ENCODE measurements at regions not wholly inside any gene's neighbourhood (a gene's known extent, or its start where the extent isn't known, plus 50 kb on each side); places are given as distances from the start of the nearest gene placed in this dataset.

DNA sequence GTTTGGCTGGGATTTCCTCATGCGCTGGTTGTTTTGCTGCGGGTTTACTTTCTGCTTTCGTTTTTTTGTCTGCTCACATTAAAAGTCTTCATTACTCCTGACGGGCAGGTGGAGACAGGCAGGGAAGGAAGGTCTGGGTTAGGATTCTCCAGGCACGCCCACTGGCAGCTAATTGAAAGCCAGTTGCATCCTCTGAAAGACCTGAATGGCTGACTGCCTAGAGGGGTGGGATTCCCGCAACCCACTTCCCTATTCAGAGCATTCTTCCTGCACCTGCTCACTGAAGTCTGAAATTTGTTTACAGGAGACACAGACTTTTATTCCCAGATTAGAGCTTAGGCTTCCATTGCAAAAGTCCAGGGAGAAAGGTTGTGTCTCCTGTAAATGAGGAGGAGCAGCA lies 172.0 kb downstream of the UQCRFS1 start:
- no peak overlapping the region for H2AFZ ChIP-seq (ENCODE audit: low read length)

More for the DNA sequence above, 172.0 kb downstream of the UQCRFS1 start:
- Mint-ChIP-seq H3K9me3 (peaks cover 0 to 3% of the 10 kb centered on the region in 2 experiments; a peak in 1 of 5 replicates), H3K27me3 (ENCODE audit: low read depth) (no peaks in the 10 kb centered on the region; the same call in none of the 2 replicates), H3K4me3 (no peak overlapping the region), H3K27ac (peak overlapping the region in 2 of 3 experiments; percentile 38 to 55; a peak in 3 of 7 replicates), H3K36me3 (ENCODE audit: insufficient read depth in 1 of 3, low read depth in 3 of 3) (peaks cover 0 to 2% (median 2%) of the 10 kb centered on the region in 3 experiments; a peak in 2 of 7 replicates), H3K4me1 (peaks cover 44 to 45% of the 10 kb centered on the region in 2 experiments)
- Histone ChIP-seq H2BK20ac (ENCODE audit: low read depth, low read length, poor library complexity, severe bottlenecking) (no peak overlapping the region), H4K20me1 (ENCODE audit: control insufficient read depth, insufficient read depth, insufficient read length) (no peaks in the 10 kb centered on the region), H3K79me2 (ENCODE audit: insufficient read depth, low read length) (no peaks in the 10 kb centered on the region), H3K4me2 (ENCODE audit: insufficient read depth, insufficient read length, low read length) (no peak overlapping the region), H3K4ac (ENCODE audit: low read depth, low read length) (no peak overlapping the region), H3K4me1 (ENCODE audit: insufficient read depth, low read length) (peaks cover 6% of the 10 kb centered on the region; the same call in 1 of the 2 replicates), H3K14ac (ENCODE audit: insufficient read depth, low read length) (no peak overlapping the region), H2BK120ac (ENCODE audit: low read depth, low read length, poor library complexity, severe bottlenecking) (no peak overlapping the region), H2BK12ac (ENCODE audit: insufficient read length, low read depth, low read length) (no peak overlapping the region), H3K27ac (ENCODE audit: insufficient read length, low read depth, low read length) (no peak overlapping the region), H2BK15ac (ENCODE audit: low read depth, low read length) (no peak overlapping the region), H4K8ac (replicated peaks; ENCODE audit: insufficient read length, low read depth, low read length) (no peak overlapping the region), H3K18ac (ENCODE audit: insufficient read length, low read depth, low read length) (no peak overlapping the region), H2BK5ac (ENCODE audit: insufficient read length, low read length) (no peak overlapping the region), H2AK5ac (ENCODE audit: insufficient read length, low read length) (no peak overlapping the region), H3K27me3 (ENCODE audit: insufficient read depth, low read length) (no peaks in the 10 kb centered on the region), H3K23ac (ENCODE audit: insufficient read length, low read depth, low read length) (no peak overlapping the region), H3K9ac (ENCODE audit: extremely low read depth, insufficient read length, low read length) (no peak overlapping the region), H3K56ac (ENCODE audit: insufficient read length, low read depth, low read length) (no peak overlapping the region), H3T11ph (ENCODE audit: low read length) (no peak overlapping the region), H4K5ac (ENCODE audit: insufficient read length, low read depth, low read length) (no peak overlapping the region), H3K23me2 (ENCODE audit: insufficient read length, low read depth, low read length, poor library complexity, severe bottlenecking) (no peaks in the 10 kb centered on the region), H3K79me1 (ENCODE audit: insufficient read depth, low read depth, low read length, poor library complexity, severe bottlenecking) (no peaks in the 10 kb centered on the region), H4K91ac (ENCODE audit: insufficient read length, low read depth, low read length) (no peak overlapping the region), H3K9me3 (ENCODE audit: control insufficient read depth, low read depth, low read length) (no peaks in the 10 kb centered on the region)
- TF ChIP-seq, protein P1, sequence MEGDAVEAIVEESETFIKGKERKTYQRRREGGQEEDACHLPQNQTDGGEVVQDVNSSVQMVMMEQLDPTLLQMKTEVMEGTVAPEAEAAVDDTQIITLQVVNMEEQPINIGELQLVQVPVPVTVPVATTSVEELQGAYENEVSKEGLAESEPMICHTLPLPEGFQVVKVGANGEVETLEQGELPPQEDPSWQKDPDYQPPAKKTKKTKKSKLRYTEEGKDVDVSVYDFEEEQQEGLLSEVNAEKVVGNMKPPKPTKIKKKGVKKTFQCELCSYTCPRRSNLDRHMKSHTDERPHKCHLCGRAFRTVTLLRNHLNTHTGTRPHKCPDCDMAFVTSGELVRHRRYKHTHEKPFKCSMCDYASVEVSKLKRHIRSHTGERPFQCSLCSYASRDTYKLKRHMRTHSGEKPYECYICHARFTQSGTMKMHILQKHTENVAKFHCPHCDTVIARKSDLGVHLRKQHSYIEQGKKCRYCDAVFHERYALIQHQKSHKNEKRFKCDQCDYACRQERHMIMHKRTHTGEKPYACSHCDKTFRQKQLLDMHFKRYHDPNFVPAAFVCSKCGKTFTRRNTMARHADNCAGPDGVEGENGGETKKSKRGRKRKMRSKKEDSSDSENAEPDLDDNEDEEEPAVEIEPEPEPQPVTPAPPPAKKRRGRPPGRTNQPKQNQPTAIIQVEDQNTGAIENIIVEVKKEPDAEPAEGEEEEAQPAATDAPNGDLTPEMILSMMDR (conservative IDR thresholded peaks at IDR 0.05): no peak
- no CpG with 5 or more reads among the region's 6 CpGs for WGBS (ENCODE audit: extremely low coverage, insufficient read length, low lambda C conversion rate)
- DNase-seq: peak; percentile 80
